Motor neuron (in vitro differentiated cells): ENCODE measurements at regions not wholly inside any gene's neighbourhood (a gene's known extent, or its start where the extent isn't known, plus 50 kb on each side); places are given as distances from the start of the nearest gene placed in this dataset.

Source experiments
- ATAC-seq, 8 experiments: fragments of 200-7000 bp; cut with Tn5 transposase; replicated peaks in 6 of 8; 2 replicates each; pipeline ENCODE4 v1.8.0; 2021; ENCODE audit warnings: mild to moderate bottlenecking in 8 of 8, moderate library complexity in 8 of 8
- H3K27ac ChIP-seq, 2 donors: fragments of 250-450 bp; sonication (Bioruptor Pico); 2 replicates each; pipeline ENCODE4 v1.9.0; 2021; ENCODE audit warnings: antibody characterized with exemption in 2 of 2, mild to moderate bottlenecking in 2 of 2, moderate library complexity in 1 of 2
- H3K4me1 ChIP-seq, 2 donors: fragments of 250-450 bp; sonication (Bioruptor Pico); replicated peaks in 1 of 2; 2 replicates each; pipeline ENCODE4 v1.6.1; 2021; ENCODE audit warnings: antibody characterized with exemption in 2 of 2, mild to moderate bottlenecking in 2 of 2, moderate library complexity in 1 of 2
- H3K4me3 ChIP-seq, 5 donors: fragments of 250-450 bp; sonication (Bioruptor Pico); 2 replicates each; pipeline ENCODE4 v1.9.0; 2021; ENCODE audit warnings: antibody characterized with exemption in 5 of 5, mild to moderate bottlenecking in 5 of 5, moderate library complexity in 4 of 5
- WGBS, 10 experiments: fragments of 450-650 bp; shearing (Covaris generic); methylation state at CpG; one replicate each; pipeline ENCODE4 v1.0.0; 2022; 5-methylcytosine and 5-hydroxymethylcytosine counted together
- in situ Hi-C, 9 experiments: fragments of 400-800 bp; cut with MboI; loops; one replicate each; pipeline ENCODE4 v1.15.0; 2021; ENCODE audit warnings: low sequenced_read_pairs in 9 of 9, low pct_unique_long_range_greater_than_20kb in 2 of 9; ENCODE audit not compliant: unreplicated experiment in 9 of 9

- in situ Hi-C loops: no loop called here
- ATAC-seq: no peak
- 33 to 100% (median 87%) methylated on average over 2 to 4 of the region's 4 CpGs; no CpG with 5 or more reads in 1 of the 10 experiments for WGBS, 10 experiments
- Histone ChIP-seq H3K4me1 (no peaks in the 10 kb centered on the region), H3K27ac (no peak overlapping the region), H3K4me3 (no peak overlapping the region)
Measured at GRCh38 chr5:109917154-109917546, 227.4 kb downstream of the MAN2A1 start.

DNA sequence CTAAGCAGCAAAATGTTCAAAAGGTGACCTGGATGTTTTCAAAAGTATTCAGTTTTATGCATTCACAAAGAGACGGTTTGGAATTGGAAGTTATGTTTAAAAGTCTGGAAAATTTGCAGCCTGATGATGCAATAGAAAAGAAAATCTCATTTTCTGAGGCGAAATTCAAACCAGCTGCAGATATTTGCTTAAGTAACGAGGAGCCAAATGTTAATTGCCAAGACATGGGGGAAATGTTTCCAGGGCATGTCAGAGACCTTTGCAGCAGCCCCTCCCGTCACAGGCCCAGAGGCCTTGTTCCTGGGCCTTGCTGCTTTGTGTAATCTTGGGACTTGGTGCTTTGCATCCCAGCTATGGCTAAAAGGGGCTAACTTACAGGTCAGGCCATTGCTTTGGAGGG lies 228.2 kb downstream of the MAN2A1 start:
- in situ Hi-C loops: no loop called here
- Histone ChIP-seq H3K27ac (no peak overlapping the region), H3K4me3 (no peak overlapping the region), H3K4me1 (no peaks in the 10 kb centered on the region)
- ATAC-seq: no peak
- WGBS, 10 experiments: 14 to 96% (median 88%) methylated on average over 1 to 4 of the region's 4 CpGs; no CpG with 5 or more reads in 1 of the 10 experiments

DNA sequence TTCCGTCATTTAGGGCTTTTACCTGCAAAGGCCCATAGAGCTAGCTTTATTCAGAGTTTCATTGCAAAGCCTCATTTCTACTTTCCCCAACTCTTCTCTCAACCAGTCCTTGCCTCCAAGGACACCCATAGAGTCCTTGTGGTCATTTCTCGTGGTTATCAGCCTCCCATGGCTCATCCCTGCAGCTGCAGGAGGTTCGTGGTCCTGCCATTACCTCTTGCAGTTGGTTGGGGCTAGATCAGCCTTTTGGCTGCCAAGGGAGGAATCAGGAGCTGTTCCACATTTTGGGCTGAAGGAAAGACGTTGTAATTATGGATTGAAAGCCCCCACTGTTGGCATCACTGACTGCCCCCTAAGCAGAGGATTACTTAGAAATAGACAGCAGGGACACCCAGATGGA lies 231.0 kb downstream of the MAN2A1 start:
- in situ Hi-C loops: no loop called here
- Histone ChIP-seq H3K4me3 (no peak overlapping the region), H3K27ac (no peak overlapping the region), H3K4me1 (no peaks in the 10 kb centered on the region)
- no peak for ATAC-seq
- 17 to 100% (median 53%) methylated on average over 1 to 3 of the region's 4 CpGs; no CpG with 5 or more reads in 3 of the 10 experiments for WGBS, 10 experiments

- in situ Hi-C loops: no loop called here
- WGBS, 10 experiments: 14 to 100% (median 87%) methylated on average over 1 to 4 of the region's 5 CpGs; no CpG with 5 or more reads in 5 of the 10 experiments
- no peak overlapping the region for H3K4me3 ChIP-seq
- H3K27ac ChIP-seq: no peak overlapping the region
- H3K4me1 ChIP-seq: no peaks in the 10 kb centered on the region
- ATAC-seq: no peak
Measured at GRCh38 chr5:109921735-109922380, 232.1 kb downstream of the MAN2A1 start.

DNA sequence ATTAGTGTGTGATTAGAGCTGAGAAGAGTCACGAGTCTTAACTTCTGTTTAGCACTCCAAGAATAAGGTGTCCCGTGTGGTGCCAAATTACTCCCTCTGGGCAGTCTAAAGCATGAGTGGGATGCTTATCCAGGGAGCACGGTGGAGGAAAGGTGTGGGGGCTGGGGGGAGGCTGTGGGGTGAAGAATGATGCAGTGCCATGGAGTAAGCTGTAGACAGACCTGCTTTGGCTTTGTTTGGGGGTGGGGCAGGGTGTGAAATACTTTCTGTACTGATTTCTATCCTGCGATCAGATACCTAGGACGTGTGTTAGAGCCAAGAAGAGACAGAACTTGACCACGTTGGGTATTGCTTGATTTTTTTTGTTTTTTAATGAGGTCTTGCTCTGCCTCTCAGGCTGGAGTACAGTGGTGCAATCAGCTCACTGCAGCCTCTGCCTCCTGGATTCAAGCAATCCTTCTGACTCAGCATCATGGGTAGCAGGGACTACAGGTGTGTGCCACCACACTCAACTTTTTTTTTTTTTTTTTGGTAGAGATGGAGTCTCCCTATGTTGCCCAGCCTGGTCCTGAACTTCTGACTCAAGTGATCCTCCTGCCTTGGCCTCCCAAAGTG lies 232.8 kb downstream of the MAN2A1 start:
- no peak for ATAC-seq
- Histone ChIP-seq H3K4me1 (no peaks in the 10 kb centered on the region), H3K4me3 (no peak overlapping the region), H3K27ac (no peak overlapping the region)
- in situ Hi-C loops: no loop called here
- WGBS, 10 experiments: 0 to 100% (median 79%) methylated on average over 1 to 4 of the region's 6 CpGs; no CpG with 5 or more reads in 4 of the 10 experiments

GRCh38 chr5:109923205-109923604 lies 233.5 kb downstream of the MAN2A1 start:
- in situ Hi-C loops: no loop called here
- H3K27ac ChIP-seq: no peak overlapping the region
- WGBS, 10 experiments: 50 to 86% (median 60%) methylated on average over 1 of the region's 1 CpG; no CpG with 5 or more reads in 7 of the 10 experiments
- H3K4me1 ChIP-seq: no peaks in the 10 kb centered on the region
- no peak for ATAC-seq
- H3K4me3 ChIP-seq: no peak overlapping the region

DNA sequence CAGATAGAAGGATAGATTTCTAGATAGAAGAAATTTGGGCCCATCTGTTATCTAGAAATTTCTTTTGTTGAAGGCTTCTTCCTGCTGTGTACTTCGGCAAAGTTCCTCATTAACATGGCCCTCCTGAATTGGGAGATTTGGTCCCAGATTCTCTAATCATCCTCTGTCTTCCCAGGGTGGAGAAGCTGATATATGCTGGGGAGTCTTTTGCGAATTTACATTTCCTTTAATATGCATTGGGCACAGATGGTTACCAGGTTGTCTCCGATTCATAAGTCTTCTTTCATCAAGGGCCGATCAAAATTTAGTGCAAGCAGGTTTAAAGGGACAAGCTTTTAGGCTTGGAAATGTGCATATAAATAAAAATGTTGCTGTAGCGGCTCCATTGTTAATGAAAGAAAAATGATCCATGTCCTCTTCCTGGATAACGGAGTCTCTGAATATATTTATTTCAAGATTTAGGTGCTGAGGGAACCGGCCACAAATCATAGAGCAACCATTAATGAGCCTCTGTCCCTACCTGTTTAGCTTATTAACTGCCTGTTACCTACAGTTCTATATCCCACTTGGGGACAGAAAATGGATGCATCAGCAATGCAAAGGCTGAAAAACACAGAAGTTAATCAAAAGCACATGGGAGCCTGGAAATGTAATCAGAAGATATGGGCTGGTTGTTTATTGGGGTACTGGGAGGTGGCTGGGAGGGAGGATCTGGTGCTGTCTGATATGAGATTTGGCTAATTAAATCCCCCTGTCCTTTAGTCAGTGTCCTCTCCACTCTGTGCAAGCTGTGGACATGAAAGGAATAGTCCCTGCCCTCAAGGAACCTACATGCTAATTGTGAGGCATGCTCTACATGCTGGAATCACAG lies 234.7 kb downstream of the MAN2A1 start:
- WGBS, 10 experiments: 0 to 100% (median 65%) methylated on average over 1 to 7 of the region's 7 CpGs
- Histone ChIP-seq H3K27ac (no peak overlapping the region), H3K4me1 (peaks cover 0 to 5% of the 10 kb centered on the region in 2 donors), H3K4me3 (no peak overlapping the region)
- peak in 3 of 8 experiments; percentile 33 to 64 (median 51) for ATAC-seq
- in situ Hi-C loops: no loop called here

GRCh38 chr5:109927639-109928038 lies 237.9 kb downstream of the MAN2A1 start:
- Histone ChIP-seq H3K4me1 (peaks cover 0 to 9% of the 10 kb centered on the region in 2 donors), H3K4me3 (no peak overlapping the region), H3K27ac (no peak overlapping the region)
- WGBS, 10 experiments: 17 to 88% (median 50%) methylated on average over 1 to 3 of the region's 3 CpGs; no CpG with 5 or more reads in 1 of the 10 experiments
- no peak for ATAC-seq
- in situ Hi-C loops: no loop called here

- Histone ChIP-seq H3K4me1 (peaks cover 0 to 9% of the 10 kb centered on the region in 2 donors), H3K27ac (no peak overlapping the region), H3K4me3 (no peak overlapping the region)
- 55 to 100% (median 92%) methylated on average over 1 to 2 of the region's 2 CpGs; no CpG with 5 or more reads in 1 of the 10 experiments for WGBS, 10 experiments
- in situ Hi-C loops: no loop called here
- ATAC-seq: no peak
Measured at GRCh38 chr5:109928046-109928445, 238.3 kb downstream of the MAN2A1 start.

- 57 to 100% (median 90%) methylated on average over 1 to 2 of the region's 2 CpGs; no CpG with 5 or more reads in 1 of the 10 experiments for WGBS, 10 experiments
- in situ Hi-C loops: no loop called here
- ATAC-seq: no peak
- Histone ChIP-seq H3K27ac (no peak overlapping the region), H3K4me1 (peaks cover 0 to 9% of the 10 kb centered on the region in 2 donors), H3K4me3 (no peak overlapping the region)
Measured at GRCh38 chr5:109928811-109929210, 239.1 kb downstream of the MAN2A1 start.

DNA sequence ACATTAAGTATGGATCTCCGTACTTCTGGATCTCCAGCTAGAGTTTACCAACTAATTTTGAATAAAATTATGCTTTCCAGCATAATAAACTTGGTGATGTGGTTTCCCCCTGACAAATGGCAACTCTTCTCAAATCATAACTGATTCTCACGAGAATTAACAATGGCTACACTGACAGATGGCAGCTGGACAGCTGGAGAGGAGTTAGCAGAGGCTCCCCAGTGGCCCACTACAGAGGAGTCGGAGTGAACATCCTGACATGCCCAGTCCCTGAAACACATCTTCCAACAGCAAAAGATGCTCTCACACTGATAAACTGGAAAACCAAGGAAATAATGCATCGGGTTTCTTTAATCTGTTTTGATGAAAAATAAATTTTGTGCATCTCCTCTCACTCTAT lies 239.6 kb downstream of the MAN2A1 start:
- ATAC-seq: no peak
- Histone ChIP-seq H3K27ac (no peak overlapping the region), H3K4me1 (peaks cover 0 to 9% of the 10 kb centered on the region in 2 donors), H3K4me3 (no peak overlapping the region)
- in situ Hi-C loops: no loop called here
- 25 to 93% (median 66%) methylated on average over 1 to 4 of the region's 4 CpGs; no CpG with 5 or more reads in 2 of the 10 experiments for WGBS, 10 experiments

- peak in 4 of 8 experiments; percentile 7 to 98 (median 95) for ATAC-seq
- no peak overlapping the region for H3K4me3 ChIP-seq
- H3K27ac ChIP-seq: no peak overlapping the region
- peaks cover 0 to 9% of the 10 kb centered on the region in 2 donors for H3K4me1 ChIP-seq
- in situ Hi-C loops: no loop called here
- 11 to 100% (median 38%) methylated on average over 1 of the region's 1 CpG; no CpG with 5 or more reads in 3 of the 10 experiments for WGBS, 10 experiments
Measured at GRCh38 chr5:109929911-109930310, 240.2 kb downstream of the MAN2A1 start.
